Loucy (cell line): ENCODE measurements at regions not wholly inside any gene's neighbourhood (a gene's known extent, or its start where the extent isn't known, plus 50 kb on each side); places are given as distances from the start of the nearest gene placed in this dataset.

ENCODE experiments used
- CTCF ChIP-seq: fragments of 200-600 bp; sonication (generic); conservative IDR thresholded peaks from 2 replicates; pipeline ENCODE4 v1.5.1; 2014; ENCODE audit warnings: mild to moderate bottlenecking, antibody characterized with exemption, low read length
- EZH2phosphoT487 ChIP-seq: fragments of 200-600 bp; IDR thresholded peaks from 2 replicates; pipeline ENCODE4 v1.6.1; 2018; ENCODE audit warnings: antibody characterized with exemption, mild to moderate bottlenecking, moderate library complexity, borderline replicate concordance

- no peak for TF ChIP-seq CTCF
- no peak for TF ChIP-seq EZH2phosphoT487
Observed at GRCh38 chr5:120239086-120239485, 225.0 kb upstream of the PRR16 start.
